Type B pancreatic cell (in vitro differentiated cells): ENCODE measurements at regions not wholly inside any gene's neighbourhood (a gene's known extent, or its start where the extent isn't known, plus 50 kb on each side); places are given as distances from the start of the nearest gene placed in this dataset.

ENCODE experiments used
- DNase-seq: peaks from one replicate; pipeline ENCODE4 v3.0.0; 2021; ENCODE audit warnings: mixed read lengths; ENCODE audit not compliant: unreplicated experiment; ENCODE audit errors: extremely low spot score
- H3K27ac Mint-ChIP-seq: 2 replicates; pipeline ENCODE4 v1.8.0; 2021; ENCODE audit warnings: mild to moderate bottlenecking, mixed read lengths
- H3K27me3 Mint-ChIP-seq: 2 replicates; pipeline ENCODE4 v1.8.0; 2021; ENCODE audit warnings: mixed read lengths
- H3K36me3 Mint-ChIP-seq: 2 replicates; pipeline ENCODE4 v1.8.0; 2021; ENCODE audit warnings: mixed read lengths
- H3K4me1 Mint-ChIP-seq: one replicate; pipeline ENCODE4 v1.8.0; 2021; ENCODE audit warnings: mixed read lengths; ENCODE audit not compliant: unreplicated experiment
- H3K4me3 Mint-ChIP-seq: 2 replicates; pipeline ENCODE4 v1.8.0; 2021; ENCODE audit warnings: mild to moderate bottlenecking, mixed read lengths
- H3K9me3 Mint-ChIP-seq: 2 replicates; pipeline ENCODE4 v1.8.0; 2021; ENCODE audit warnings: mixed read lengths
- TF ChIP-seq, protein P1 (sequence below): fragments of 200-600 bp; sonication (generic); conservative IDR thresholded peaks from 2 replicates; pipeline ENCODE4 v1.5.0; 2021; ENCODE audit warnings: antibody characterized with exemption, mild to moderate bottlenecking

GRCh38 chr9:119002491-119002890 lies 366.7 kb downstream of the BRINP1 start:
- no peaks in the 10 kb centered on the region for H3K9me3 Mint-ChIP-seq
- H3K4me1 Mint-ChIP-seq = peaks cover 21% of the 10 kb centered on the region
- no peak overlapping the region for H3K4me3 Mint-ChIP-seq
- no peak overlapping the region for H3K27ac Mint-ChIP-seq
- no peaks in the 10 kb centered on the region for H3K36me3 Mint-ChIP-seq
- H3K27me3 Mint-ChIP-seq = no peaks in the 10 kb centered on the region
- no peak for DNase-seq
- TF ChIP-seq, protein P1, sequence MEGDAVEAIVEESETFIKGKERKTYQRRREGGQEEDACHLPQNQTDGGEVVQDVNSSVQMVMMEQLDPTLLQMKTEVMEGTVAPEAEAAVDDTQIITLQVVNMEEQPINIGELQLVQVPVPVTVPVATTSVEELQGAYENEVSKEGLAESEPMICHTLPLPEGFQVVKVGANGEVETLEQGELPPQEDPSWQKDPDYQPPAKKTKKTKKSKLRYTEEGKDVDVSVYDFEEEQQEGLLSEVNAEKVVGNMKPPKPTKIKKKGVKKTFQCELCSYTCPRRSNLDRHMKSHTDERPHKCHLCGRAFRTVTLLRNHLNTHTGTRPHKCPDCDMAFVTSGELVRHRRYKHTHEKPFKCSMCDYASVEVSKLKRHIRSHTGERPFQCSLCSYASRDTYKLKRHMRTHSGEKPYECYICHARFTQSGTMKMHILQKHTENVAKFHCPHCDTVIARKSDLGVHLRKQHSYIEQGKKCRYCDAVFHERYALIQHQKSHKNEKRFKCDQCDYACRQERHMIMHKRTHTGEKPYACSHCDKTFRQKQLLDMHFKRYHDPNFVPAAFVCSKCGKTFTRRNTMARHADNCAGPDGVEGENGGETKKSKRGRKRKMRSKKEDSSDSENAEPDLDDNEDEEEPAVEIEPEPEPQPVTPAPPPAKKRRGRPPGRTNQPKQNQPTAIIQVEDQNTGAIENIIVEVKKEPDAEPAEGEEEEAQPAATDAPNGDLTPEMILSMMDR = no peak

DNA sequence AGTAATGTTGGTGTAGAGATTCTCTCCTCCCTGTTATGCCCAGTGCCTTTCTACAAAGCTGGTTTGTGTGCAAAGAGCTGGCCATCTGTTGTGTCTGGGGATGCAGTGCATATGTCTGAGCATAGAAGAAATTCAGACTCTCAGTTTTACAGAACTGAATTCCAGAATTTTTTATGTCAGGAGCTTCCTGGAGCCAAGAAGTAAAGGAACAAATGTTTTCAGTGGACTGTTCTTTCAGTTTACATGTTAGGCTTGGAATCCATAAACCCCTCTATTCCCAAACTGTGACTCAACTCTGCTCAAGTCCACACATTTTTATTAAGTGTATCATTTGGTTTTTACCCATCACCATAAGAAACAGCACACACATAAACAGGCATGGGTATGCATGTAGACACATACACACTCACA lies 366.0 kb downstream of the BRINP1 start:
- H3K36me3 Mint-ChIP-seq = no peaks in the 10 kb centered on the region
- no peaks in the 10 kb centered on the region for H3K9me3 Mint-ChIP-seq
- H3K4me3 Mint-ChIP-seq = no peak overlapping the region
- no peak overlapping the region for H3K27ac Mint-ChIP-seq
- DNase-seq = no peak
- peaks cover 21% of the 10 kb centered on the region for H3K4me1 Mint-ChIP-seq
- H3K27me3 Mint-ChIP-seq = no peaks in the 10 kb centered on the region
- TF ChIP-seq, protein P1 = no peak

DNA sequence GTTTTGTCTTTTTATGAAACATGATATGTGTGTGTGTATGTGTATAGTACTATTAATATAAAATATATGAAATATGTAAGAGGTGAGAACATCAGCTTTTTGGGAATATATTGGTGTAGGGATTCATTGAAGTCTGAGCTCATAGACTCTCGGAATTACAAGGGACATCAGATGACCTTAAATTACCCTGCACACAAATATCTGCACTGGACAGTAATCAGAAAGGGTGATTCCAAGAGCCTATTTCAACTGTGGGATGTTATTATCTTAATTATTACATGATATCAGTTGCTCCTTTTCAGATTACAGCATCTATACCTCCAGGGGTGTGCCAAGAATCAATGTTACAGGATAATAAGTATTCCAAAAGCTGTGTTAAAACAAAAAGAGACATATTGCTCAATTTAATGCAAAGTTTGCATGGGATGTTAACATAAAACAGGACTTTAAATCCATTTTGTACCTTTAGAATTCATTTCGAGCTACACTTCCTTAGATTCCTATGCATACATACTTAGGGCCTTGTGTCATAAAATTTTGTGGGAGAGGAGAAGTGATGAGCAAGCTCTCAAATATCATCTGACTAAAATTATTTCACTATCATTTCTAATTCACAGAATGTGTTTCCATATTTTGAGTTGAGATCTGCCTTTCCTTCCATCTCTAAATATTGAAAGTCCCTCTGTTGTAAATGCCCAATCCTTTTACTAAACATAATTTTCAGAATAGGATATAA lies 365.2 kb downstream of the BRINP1 start:
- no peaks in the 10 kb centered on the region for H3K9me3 Mint-ChIP-seq
- no peak for DNase-seq
- H3K27ac Mint-ChIP-seq = no peak overlapping the region
- TF ChIP-seq, protein P1 = no peak
- peaks cover 22% of the 10 kb centered on the region for H3K4me1 Mint-ChIP-seq
- peak overlapping the region; percentile 27 for H3K4me3 Mint-ChIP-seq
- H3K36me3 Mint-ChIP-seq = no peaks in the 10 kb centered on the region
- H3K27me3 Mint-ChIP-seq = no peaks in the 10 kb centered on the region

GRCh38 chr9:119004618-119004990 lies 364.6 kb downstream of the BRINP1 start:
- TF ChIP-seq, protein P1 = no peak
- Mint-ChIP-seq H3K36me3 (no peaks in the 10 kb centered on the region), H3K27ac (no peak overlapping the region), H3K4me3 (peak overlapping the region; percentile 27), H3K27me3 (no peaks in the 10 kb centered on the region), H3K4me1 (peaks cover 26% of the 10 kb centered on the region), H3K9me3 (no peaks in the 10 kb centered on the region)
- no peak for DNase-seq

GRCh38 chr9:119005162-119005561 lies 364.1 kb downstream of the BRINP1 start:
- Mint-ChIP-seq H3K27ac (no peak overlapping the region), H3K4me1 (peaks cover 26% of the 10 kb centered on the region), H3K9me3 (no peaks in the 10 kb centered on the region), H3K4me3 (no peak overlapping the region), H3K36me3 (no peaks in the 10 kb centered on the region), H3K27me3 (no peaks in the 10 kb centered on the region)
- TF ChIP-seq, protein P1 = no peak
- DNase-seq = no peak

DNA sequence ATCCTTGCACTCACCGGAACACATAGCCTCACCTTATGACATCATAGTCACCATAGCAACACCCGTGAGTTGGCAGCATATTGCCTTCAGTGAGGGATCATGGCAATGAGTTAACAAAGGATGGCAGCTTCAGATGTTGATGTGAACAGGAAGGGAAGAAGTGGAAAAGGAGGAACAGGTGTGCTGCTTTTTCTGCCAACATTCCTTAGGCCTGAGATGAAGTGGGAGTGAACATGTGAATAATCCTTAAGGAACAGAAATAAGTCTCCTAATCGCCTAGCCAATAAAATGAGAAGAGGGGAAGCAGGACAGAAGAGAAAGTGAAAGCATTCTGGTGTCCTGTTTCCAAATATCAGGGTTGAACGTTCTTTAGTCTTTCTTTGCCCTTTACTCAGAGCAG lies 360.0 kb downstream of the BRINP1 start:
- Mint-ChIP-seq H3K27me3 (no peaks in the 10 kb centered on the region), H3K9me3 (no peaks in the 10 kb centered on the region), H3K4me1 (peaks cover 26% of the 10 kb centered on the region), H3K4me3 (no peak overlapping the region), H3K36me3 (no peaks in the 10 kb centered on the region), H3K27ac (peak overlapping the region; percentile 42)
- TF ChIP-seq, protein P1 = no peak
- DNase-seq = no peak
